ENCODE measurements at regions not wholly inside any gene's neighbourhood (a gene's known extent, or its start where the extent isn't known, plus 50 kb on each side); places are given as distances from the start of the nearest gene placed in this dataset.

DNA sequence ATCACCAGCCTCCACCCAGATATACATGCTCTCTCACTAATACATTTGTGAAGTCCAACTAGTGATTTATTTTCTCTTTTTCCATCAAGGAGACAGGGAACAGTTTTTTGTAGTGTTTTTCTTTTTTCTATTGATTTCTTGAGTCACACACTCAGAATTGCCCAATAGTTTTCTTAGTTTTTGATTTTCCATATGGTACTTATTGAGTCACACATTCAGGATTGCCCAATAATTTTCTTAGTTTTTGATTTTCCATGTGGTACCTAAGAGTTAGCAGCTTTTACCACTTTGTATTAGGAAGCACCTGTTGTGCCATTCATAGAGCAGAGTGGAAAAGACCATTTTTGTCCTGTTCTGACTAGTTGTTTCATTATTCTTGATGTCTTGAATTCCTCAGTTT is 1268.8 kb downstream of the EPHA7 start:
- TF ChIP-seq, protein P1, sequence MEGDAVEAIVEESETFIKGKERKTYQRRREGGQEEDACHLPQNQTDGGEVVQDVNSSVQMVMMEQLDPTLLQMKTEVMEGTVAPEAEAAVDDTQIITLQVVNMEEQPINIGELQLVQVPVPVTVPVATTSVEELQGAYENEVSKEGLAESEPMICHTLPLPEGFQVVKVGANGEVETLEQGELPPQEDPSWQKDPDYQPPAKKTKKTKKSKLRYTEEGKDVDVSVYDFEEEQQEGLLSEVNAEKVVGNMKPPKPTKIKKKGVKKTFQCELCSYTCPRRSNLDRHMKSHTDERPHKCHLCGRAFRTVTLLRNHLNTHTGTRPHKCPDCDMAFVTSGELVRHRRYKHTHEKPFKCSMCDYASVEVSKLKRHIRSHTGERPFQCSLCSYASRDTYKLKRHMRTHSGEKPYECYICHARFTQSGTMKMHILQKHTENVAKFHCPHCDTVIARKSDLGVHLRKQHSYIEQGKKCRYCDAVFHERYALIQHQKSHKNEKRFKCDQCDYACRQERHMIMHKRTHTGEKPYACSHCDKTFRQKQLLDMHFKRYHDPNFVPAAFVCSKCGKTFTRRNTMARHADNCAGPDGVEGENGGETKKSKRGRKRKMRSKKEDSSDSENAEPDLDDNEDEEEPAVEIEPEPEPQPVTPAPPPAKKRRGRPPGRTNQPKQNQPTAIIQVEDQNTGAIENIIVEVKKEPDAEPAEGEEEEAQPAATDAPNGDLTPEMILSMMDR (IDR thresholded peaks at IDR 0.05; ENCODE audit: insufficient read depth, low read length, poor library complexity, severe bottlenecking): no peak
- Histone ChIP-seq H3K27me3 (replicated peaks; ENCODE audit: control insufficient read depth, insufficient read depth, low read length) (no peaks in the 10 kb centered on the region), H3K36me3 (ENCODE audit: control insufficient read depth, insufficient read depth, low read length) (no peaks in the 10 kb centered on the region), H3K4me3 (replicated peaks; ENCODE audit: low read depth, low read length) (no peak overlapping the region)
- DNase-seq (ENCODE audit: extremely low read depth, insufficient read length): no peak

DNA sequence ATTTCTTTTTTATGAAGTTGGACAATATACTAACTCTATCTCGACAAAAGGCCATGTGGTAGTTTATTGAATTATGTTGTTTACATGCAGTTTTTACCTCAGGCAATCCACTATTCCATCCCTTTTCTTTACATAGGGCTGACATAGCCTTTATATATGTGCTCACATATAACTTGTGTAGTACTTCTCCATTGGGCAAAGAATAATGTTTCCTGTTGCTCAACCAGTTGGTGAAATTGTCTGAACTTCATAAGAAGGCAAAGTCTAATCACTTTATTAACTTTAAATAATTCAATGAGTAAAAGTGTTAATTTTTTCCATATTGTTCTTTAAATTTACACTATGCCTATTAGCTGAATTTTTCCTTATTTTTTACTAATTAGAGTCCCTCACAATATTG is 1272.1 kb downstream of the EPHA7 start:
- Histone ChIP-seq H3K4me3 (replicated peaks; ENCODE audit: low read depth, low read length) (no peak overlapping the region), H3K36me3 (ENCODE audit: control insufficient read depth, insufficient read depth, low read length) (no peaks in the 10 kb centered on the region), H3K27me3 (replicated peaks; ENCODE audit: control insufficient read depth, insufficient read depth, low read length) (no peaks in the 10 kb centered on the region)
- no peak for DNase-seq (ENCODE audit: extremely low read depth, insufficient read length)
- TF ChIP-seq, protein P1 (IDR thresholded peaks at IDR 0.05; ENCODE audit: insufficient read depth, low read length, poor library complexity, severe bottlenecking): no peak

DNA sequence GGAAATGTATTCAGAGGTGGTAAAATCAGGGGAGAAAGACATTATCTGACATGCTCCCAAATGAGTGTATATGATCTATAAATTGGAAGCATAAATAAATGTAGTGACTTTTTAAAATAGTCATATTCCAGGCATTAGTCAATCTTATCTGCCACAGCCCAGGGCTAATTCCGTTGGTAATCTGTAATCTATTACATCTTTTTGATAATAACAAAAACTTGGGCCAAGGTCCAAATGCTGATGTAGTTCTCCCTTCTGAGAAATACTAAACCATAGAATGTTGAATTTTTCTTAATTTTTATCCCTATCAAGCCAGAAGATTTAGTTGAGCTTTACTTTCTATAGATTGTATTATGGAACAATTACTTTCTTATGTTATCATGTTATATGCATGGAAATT is 1279.8 kb downstream of the EPHA7 start:
- Histone ChIP-seq H3K27me3 (replicated peaks; ENCODE audit: control insufficient read depth, insufficient read depth, low read length) (no peaks in the 10 kb centered on the region), H3K4me3 (replicated peaks; ENCODE audit: low read depth, low read length) (no peak overlapping the region), H3K36me3 (ENCODE audit: control insufficient read depth, insufficient read depth, low read length) (no peaks in the 10 kb centered on the region)
- no peak for DNase-seq (ENCODE audit: extremely low read depth, insufficient read length)
- TF ChIP-seq, protein P1 (IDR thresholded peaks at IDR 0.05; ENCODE audit: insufficient read depth, low read length, poor library complexity, severe bottlenecking): no peak

- H3K36me3 ChIP-seq (ENCODE audit: control insufficient read depth, insufficient read depth, low read length): no peaks in the 10 kb centered on the region
- DNase-seq (ENCODE audit: extremely low read depth, insufficient read length): no peak
- H3K27me3 ChIP-seq (replicated peaks; ENCODE audit: control insufficient read depth, insufficient read depth, low read length): no peaks in the 10 kb centered on the region
- H3K4me3 ChIP-seq (replicated peaks; ENCODE audit: low read depth, low read length): no peak overlapping the region
- TF ChIP-seq, protein P1 (IDR thresholded peaks at IDR 0.05; ENCODE audit: insufficient read depth, low read length, poor library complexity, severe bottlenecking): no peak
These were observed 1286.4 kb downstream of the EPHA7 start for GRCh38 chr6:92132957-92133356.

- TF ChIP-seq, protein P1 (IDR thresholded peaks at IDR 0.05; ENCODE audit: insufficient read depth, low read length, poor library complexity, severe bottlenecking): no peak
- no peaks in the 10 kb centered on the region for H3K27me3 ChIP-seq (replicated peaks; ENCODE audit: control insufficient read depth, insufficient read depth, low read length)
- DNase-seq (ENCODE audit: extremely low read depth, insufficient read length): no peak
- no peaks in the 10 kb centered on the region for H3K36me3 ChIP-seq (ENCODE audit: control insufficient read depth, insufficient read depth, low read length)
- H3K4me3 ChIP-seq (replicated peaks; ENCODE audit: low read depth, low read length): no peak overlapping the region
These were observed 1286.9 kb downstream of the EPHA7 start for GRCh38 chr6:92132457-92132856.

DNA sequence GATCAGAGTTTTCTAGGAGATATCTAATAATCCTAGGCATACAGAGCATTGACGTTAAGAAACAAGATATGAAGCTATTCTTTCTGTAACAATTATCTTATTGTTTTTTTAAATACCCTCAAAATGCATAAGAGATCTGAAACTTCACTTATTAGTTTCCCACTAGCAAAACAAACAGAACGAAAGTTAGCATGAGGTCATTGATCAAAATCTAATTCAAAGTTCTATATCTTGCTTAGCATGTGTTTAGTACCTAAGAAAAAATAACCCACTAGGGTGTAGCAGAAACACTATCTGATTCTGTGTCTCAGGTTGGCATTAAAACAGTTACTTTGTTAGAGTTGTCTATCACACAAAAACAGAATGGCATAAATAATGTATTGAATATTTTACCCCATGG is 1288.4 kb downstream of the EPHA7 start:
- no peaks in the 10 kb centered on the region for H3K27me3 ChIP-seq (replicated peaks; ENCODE audit: control insufficient read depth, insufficient read depth, low read length)
- no peak overlapping the region for H3K4me3 ChIP-seq (replicated peaks; ENCODE audit: low read depth, low read length)
- TF ChIP-seq, protein P1 (IDR thresholded peaks at IDR 0.05; ENCODE audit: insufficient read depth, low read length, poor library complexity, severe bottlenecking): no peak
- DNase-seq (ENCODE audit: extremely low read depth, insufficient read length): no peak
- H3K36me3 ChIP-seq (ENCODE audit: control insufficient read depth, insufficient read depth, low read length): no peaks in the 10 kb centered on the region
